K562 (cell line): ENCODE measurements at regions not wholly inside any gene's neighbourhood (a gene's known extent, or its start where the extent isn't known, plus 50 kb on each side); places are given as distances from the start of the nearest gene placed in this dataset.

Experiments
- ATAC-seq: fragments of 200-7000 bp; cut with Tn5 transposase; 3 replicates; pipeline ENCODE4 v1.9.1; 2020; ENCODE audit warnings: moderate library complexity
- BruUV-seq: library from RNA; stranded (reverse); fragments of 400-500 nt; replicated peaks from 2 replicates; lab custom pipeline; 2021; lab: Mats Ljungman, UMichigan
- CTCF ChIA-PET: fragments of 300-600 bp; formaldehyde crosslinking; extraction: SDS; loops from one replicate; lab custom pipeline; 2021; ENCODE audit warnings: low intra/inter-chr PET ratio; lab: Yijun Ruan, JAX
- POLR2A ChIA-PET: fragments of 300-600, 350-650 bp; sonication (Branson Sonifier 250); formaldehyde crosslinking; extraction: SDS; loops from one replicate; lab custom pipeline; 2021; ENCODE audit warnings: antibody characterized with exemption, inconsistent platforms; lab: Yijun Ruan, JAX
- DNase-seq, 4 experiments: peaks; one replicate each; pipeline versions ENCODE4 v3.0.0 to v3.0.0-alpha.2; 2011 to 2018; ENCODE audit warnings: low spot score in 3 of 4, mixed read lengths in 3 of 4; ENCODE audit errors: extremely low read depth in 1 of 4
- FAIRE-seq: peaks from 2 replicates; lab custom pipeline; 2011; peaks lifted over from hg19 to GRCh38; lab: Jason Lieb, UNC
- H2AFZ ChIP-seq: 2 replicates; pipeline ENCODE4 v1.6.0; 2011; ENCODE audit warnings: low read depth, low read length, control low read depth, inconsistent platforms
- H3K27ac ChIP-seq: fragments of 200-600 bp; 3 replicates; pipeline ENCODE4 v1.8.0; 2011; ENCODE audit warnings: low read depth, mild to moderate bottlenecking, control low read depth, inconsistent platforms, low read length, moderate library complexity, mixed read lengths; ENCODE audit errors: extremely low read depth
- H3K27me3 ChIP-seq, 2 experiments: fragments of 300-600 bp in 1 of 2; 2 replicates in 1 of 2; 3 replicates in 1 of 2; pipeline versions ENCODE4 v1.6.0 to v1.8.0; 2011; ENCODE audit warnings: inconsistent platforms in 2 of 2, low read length in 2 of 2, mild to moderate bottlenecking in 1 of 2, mixed read lengths in 1 of 2, moderate library complexity in 1 of 2; ENCODE audit not compliant: control insufficient read depth in 2 of 2, insufficient read depth in 2 of 2
- H3K36me3 ChIP-seq: fragments of 300-600 bp; 3 replicates; pipeline ENCODE4 v1.8.0; 2011; ENCODE audit warnings: mild to moderate bottlenecking, low read length, inconsistent platforms; ENCODE audit not compliant: control insufficient read depth, insufficient read depth
- H3K4me1 ChIP-seq, 2 experiments: fragments of 200-600 bp in 1 of 2; replicated peaks in 1 of 2; 2 replicates in 1 of 2; 3 replicates in 1 of 2; pipeline versions ENCODE4 v1.5.1 to v1.8.0; 2011; ENCODE audit warnings: inconsistent platforms in 2 of 2, low read length in 2 of 2, mild to moderate bottlenecking in 1 of 2, mixed read lengths in 1 of 2, moderate library complexity in 1 of 2; ENCODE audit not compliant: control insufficient read depth in 2 of 2, insufficient read depth in 2 of 2
- H3K4me2 ChIP-seq: 2 replicates; pipeline ENCODE4 v1.6.1; 2011; ENCODE audit warnings: low read length, control low read depth, inconsistent platforms, mixed read lengths; ENCODE audit not compliant: insufficient read depth
- H3K4me3 ChIP-seq: fragments of 200-600 bp; sonication (generic), shearing (Covaris generic); 2 replicates; pipeline ENCODE4 v1.5.1; 2016; ENCODE audit warnings: control low read depth, inconsistent platforms
- H3K79me2 ChIP-seq: fragments of 200-600 bp; 3 replicates; pipeline ENCODE4 v1.8.0; 2011; ENCODE audit warnings: low read length, inconsistent platforms; ENCODE audit not compliant: control insufficient read depth, insufficient read depth
- H3K9ac ChIP-seq, 2 experiments: 2 replicates each; pipeline versions ENCODE4 v1.6.0 to v1.6.1; 2011; ENCODE audit warnings: low read depth in 2 of 2, low read length in 2 of 2, control low read depth in 1 of 2, inconsistent platforms in 1 of 2, mild to moderate bottlenecking in 1 of 2, mixed read lengths in 1 of 2; ENCODE audit not compliant: insufficient read depth in 1 of 2
- H3K9me1 ChIP-seq: one replicate; pipeline ENCODE4 v1.6.0; 2011; ENCODE audit warnings: inconsistent platforms, mild to moderate bottlenecking, low read length, moderate library complexity; ENCODE audit not compliant: control insufficient read depth, insufficient read depth
- H3K9me3 ChIP-seq: replicated peaks from 2 replicates; pipeline ENCODE4 v1.5.1; 2011; ENCODE audit warnings: low read depth, low read length, inconsistent platforms; ENCODE audit not compliant: control insufficient read depth, insufficient read depth
- H4K20me1 ChIP-seq: replicated peaks from 2 replicates; pipeline ENCODE4 v1.6.1; 2011; ENCODE audit warnings: low read length, inconsistent platforms, mixed read lengths; ENCODE audit not compliant: control insufficient read depth, insufficient read depth
- CBFA2T3 ChIP-seq: fragments of 450-650 bp; IDR thresholded peaks from 2 replicates; pipeline ENCODE4 v1.6.1; 2017
- E2F4 ChIP-seq: sonication (generic); formaldehyde crosslinking; IDR thresholded peaks from 2 replicates; pipeline ENCODE4 v1.8.0; 2022; ENCODE audit warnings: mild to moderate bottlenecking, low read depth, missing genetic modification reagents
- GTF2E2 ChIP-seq: fragments of 200-800 bp; sonication (Bioruptor generic); IDR thresholded peaks from 2 replicates; pipeline ENCODE4 v1.6.1; 2016; ENCODE audit warnings: missing genetic modification characterization, missing compliant biosample characterization
- HNRNPL ChIP-seq: fragments of 200-400 bp; formaldehyde crosslinking; IDR thresholded peaks from 2 replicates; pipeline ENCODE4 v1.6.1; 2017; ENCODE audit warnings: low read depth, mild to moderate bottlenecking, low read length
- MGA ChIP-seq: fragments of 450-650 bp; IDR thresholded peaks from 2 replicates; pipeline ENCODE4 v1.6.1; 2016; ENCODE audit warnings: mild to moderate bottlenecking, moderate library complexity
- NFIC ChIP-seq: fragments of 450-650 bp; IDR thresholded peaks from 2 replicates; pipeline ENCODE4 v1.6.1; 2017; ENCODE audit warnings: mild to moderate bottlenecking, inconsistent platforms
- PML ChIP-seq: IDR thresholded peaks from 2 replicates; pipeline ENCODE4 v1.6.1; 2012; ENCODE audit warnings: low read length, inconsistent platforms
- POLR3A ChIP-seq: IDR thresholded peaks from 2 replicates; pipeline ENCODE4 v1.6.1; 2011; ENCODE audit warnings: borderline replicate concordance, mild to moderate bottlenecking, moderate library complexity; ENCODE audit not compliant: insufficient read length, insufficient read depth; ENCODE audit errors: extremely low read depth
- RBBP5 ChIP-seq: fragments of 200-600 bp; sonication (generic); IDR thresholded peaks from 2 replicates; pipeline ENCODE4 v1.6.1; 2012; ENCODE audit warnings: borderline replicate concordance, mild to moderate bottlenecking, low read length, control low read depth, inconsistent platforms; ENCODE audit not compliant: insufficient read depth, poor library complexity, severe bottlenecking
- RFX5 ChIP-seq: IDR thresholded peaks from 2 replicates; pipeline ENCODE4 v1.6.1; 2011; ENCODE audit warnings: low read depth, mild to moderate bottlenecking, improper control_type of control experiment, low read length
- ZSCAN32 ChIP-seq: fragments of 450-650 bp; formaldehyde crosslinking; IDR thresholded peaks from 2 replicates; pipeline ENCODE4 v1.4.0; 2020; ENCODE audit warnings: mild to moderate bottlenecking, moderate library complexity
- WGBS: fragments of 100-300 bp; shearing (Covaris generic); methylation state at CpG from one replicate; pipeline ENCODE4 v1.1.6; 2016; ENCODE audit warnings: low coverage, mixed read lengths; ENCODE audit not compliant: insufficient coverage; ENCODE audit errors: missing lambda C conversion rate; 5-methylcytosine and 5-hydroxymethylcytosine counted together
- in situ Hi-C: fragments of 300-500 bp; cut with MboI; formaldehyde crosslinking; loops from 4 replicates; pipeline ENCODE4 v1.15.0; 2018; ENCODE audit warnings: inconsistent platforms, mixed read lengths
- intact Hi-C: fragments of 100-400 bp; cut with micrococcal nuclease; formaldehyde crosslinking; loops from 2 replicates; pipeline ENCODE4 v1.14.2; 2022

GRCh38 chr13:18996627-18997051 lies 185.0 kb downstream of the TUBA3C start:
- POLR2A ChIA-PET: no interaction called here
- intact Hi-C loops (no loop called here), in situ Hi-C loops (no loop called here)
- Histone ChIP-seq H3K4me2 (no peak overlapping the region), H4K20me1 (no peaks in the 10 kb centered on the region), H2AFZ (no peak overlapping the region), H3K9ac (no peak overlapping the region), H3K4me3 (no peak overlapping the region), H3K27ac (no peak overlapping the region), H3K9me3 (no peaks in the 10 kb centered on the region), H3K36me3 (no peaks in the 10 kb centered on the region), H3K79me2 (no peaks in the 10 kb centered on the region), H3K27me3 (no peaks in the 10 kb centered on the region; a peak in 1 of 5 replicates), H3K9me1 (no peaks in the 10 kb centered on the region), H3K4me1 (no peaks in the 10 kb centered on the region; a peak in 1 of 5 replicates)
- 56% methylated on average over 1 of the region's 1 CpG for WGBS
- DNase-seq: peak in 1 of 4 experiments; percentile 2
- BruUV-seq: no TSS peak
- CTCF ChIA-PET: no interaction called here
- ATAC-seq: no peak
- FAIRE-seq: no peak
- TF ChIP-seq HNRNPL (no peak), RBBP5 (no peak), PML (no peak), MGA (peak; percentile 40; the same call in 1 of the 2 replicates), CBFA2T3 (peak; percentile 38; the same call in 1 of the 2 replicates), POLR3A (no peak), ZSCAN32 (CRISPR knock-in tag) (no peak), GTF2E2 (no peak), E2F4 (no peak), RFX5 (no peak), NFIC (peak; percentile 24; the same call in 1 of the 2 replicates)
